ENCODE measurements at regions not wholly inside any gene's neighbourhood (a gene's known extent, or its start where the extent isn't known, plus 50 kb on each side); places are given as distances from the start of the nearest gene placed in this dataset.
"Not testable (repeated sequence)": the region's sequence is repeated elsewhere in the genome, so short reads cannot be mapped to it uniquely, and the experiment has no call there.

GRCh38 chr12:94832780-94833681 is 170.5 kb downstream of the NDUFA12 start:
- Histone ChIP-seq H3K36me3 (ENCODE audit: control insufficient read depth in 4 of 4, insufficient read depth in 4 of 4, low read length in 3 of 4) (no peaks in the 10 kb centered on the region), H3K27ac (ENCODE audit: insufficient read depth in 1 of 2, low read depth in 1 of 2, low read length in 2 of 2, poor library complexity in 1 of 2, severe bottlenecking in 2 of 2) (no peak overlapping the region), H3K9me3 (ENCODE audit: control extremely low read depth in 1 of 5, control insufficient read depth in 4 of 5, insufficient read depth in 2 of 5, low read depth in 1 of 5, low read length in 4 of 5) (peaks cover 0 to 5% (median 0%) of the 10 kb centered on the region in 5 experiments), H3K4me1 (ENCODE audit: control extremely low read depth in 1 of 4, control insufficient read depth in 4 of 4, insufficient read depth in 4 of 4, low read length in 3 of 4) (no peaks in the 10 kb centered on the region), H3K4me3 (ENCODE audit: control insufficient read depth in 1 of 7, extremely low read depth in 1 of 7, insufficient read depth in 4 of 7, low read depth in 2 of 7, low read length in 6 of 7) (no peak overlapping the region), H3K27me3 (replicated peaks in 2 of 5; ENCODE audit: control insufficient read depth in 4 of 5, insufficient read depth in 5 of 5, low read length in 4 of 5) (no peaks in the 10 kb centered on the region)
- no peak for DNase-seq
- CTCF ChIA-PET: no interaction called here
- WGBS (ENCODE audit: insufficient coverage): 95% methylated on average over 13 of the region's 15 CpGs
- POLR2A ChIA-PET: no interaction called here

DNA sequence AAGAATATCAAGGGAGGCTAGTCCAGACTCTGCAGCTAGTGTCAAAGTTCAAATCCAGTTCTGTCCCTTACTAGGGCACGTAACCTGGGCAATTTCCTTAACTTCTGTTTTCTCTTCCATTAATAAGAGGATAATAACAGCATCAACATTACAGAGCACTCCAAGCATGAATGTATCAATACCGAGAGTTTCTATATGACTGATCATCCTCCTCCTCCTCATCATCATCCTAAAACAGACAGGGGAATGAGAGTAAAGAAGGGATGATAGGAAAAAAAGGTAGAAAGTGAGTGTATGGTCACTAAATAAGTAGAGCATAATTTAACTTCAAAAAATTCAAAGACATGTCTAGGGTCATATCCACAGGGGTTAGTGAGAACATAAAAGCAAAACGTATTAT is 171.4 kb downstream of the NDUFA12 start:
- Histone ChIP-seq H3K9me3 (ENCODE audit: control extremely low read depth in 1 of 5, control insufficient read depth in 4 of 5, insufficient read depth in 2 of 5, low read depth in 1 of 5, low read length in 4 of 5) (peaks cover 0 to 5% (median 0%) of the 10 kb centered on the region in 5 experiments), H3K27me3 (replicated peaks in 2 of 5; ENCODE audit: control insufficient read depth in 4 of 5, insufficient read depth in 5 of 5, low read length in 4 of 5) (no peaks in the 10 kb centered on the region), H3K4me1 (ENCODE audit: control extremely low read depth in 1 of 4, control insufficient read depth in 4 of 4, insufficient read depth in 4 of 4, low read length in 3 of 4) (no peaks in the 10 kb centered on the region), H3K4me3 (ENCODE audit: control insufficient read depth in 1 of 7, extremely low read depth in 1 of 7, insufficient read depth in 4 of 7, low read depth in 2 of 7, low read length in 6 of 7) (no peak overlapping the region), H3K27ac (ENCODE audit: insufficient read depth in 1 of 2, low read depth in 1 of 2, low read length in 2 of 2, poor library complexity in 1 of 2, severe bottlenecking in 2 of 2) (no peak overlapping the region), H3K36me3 (ENCODE audit: control insufficient read depth in 4 of 4, insufficient read depth in 4 of 4, low read length in 3 of 4) (no peaks in the 10 kb centered on the region)
- ChIA-PET CTCF (no interaction called here), POLR2A (interaction anchor here (0.6 kb wide), 1 partner anchor 111 kb away, joined by 4 read pairs; no protein-coding TSS in a partner anchor)
- WGBS (ENCODE audit: insufficient coverage): 80% methylated on average over 1 of the region's 3 CpGs
- no peak for DNase-seq

- CTCF ChIA-PET: no interaction called here
- WGBS (ENCODE audit: insufficient coverage): 86% methylated on average over 7 of the region's 9 CpGs
- no peak overlapping the region for H3K4me3 ChIP-seq (ENCODE audit: control insufficient read depth in 1 of 7, extremely low read depth in 1 of 7, insufficient read depth in 4 of 7, low read depth in 2 of 7, low read length in 6 of 7)
- no peaks in the 10 kb centered on the region for H3K36me3 ChIP-seq (ENCODE audit: control insufficient read depth in 4 of 4, insufficient read depth in 4 of 4, low read length in 3 of 4)
- H3K27me3 ChIP-seq (replicated peaks in 2 of 5; ENCODE audit: control insufficient read depth in 4 of 5, insufficient read depth in 5 of 5, low read length in 4 of 5): no peaks in the 10 kb centered on the region
- no peaks in the 10 kb centered on the region for H3K4me1 ChIP-seq (ENCODE audit: control extremely low read depth in 1 of 4, control insufficient read depth in 4 of 4, insufficient read depth in 4 of 4, low read length in 3 of 4)
- POLR2A ChIA-PET: no interaction called here
- no peak overlapping the region for H3K27ac ChIP-seq (ENCODE audit: insufficient read depth in 1 of 2, low read depth in 1 of 2, low read length in 2 of 2, poor library complexity in 1 of 2, severe bottlenecking in 2 of 2)
- H3K9me3 ChIP-seq (ENCODE audit: control extremely low read depth in 1 of 5, control insufficient read depth in 4 of 5, insufficient read depth in 2 of 5, low read depth in 1 of 5, low read length in 4 of 5): no peaks in the 10 kb centered on the region
- DNase-seq: peak in 1 of 3 donors; percentile 16
Observed at GRCh38 chr12:94831081-94831751, 172.3 kb downstream of the NDUFA12 start.

GRCh38 chr12:94829552-94829951 is 173.9 kb downstream of the NDUFA12 start:
- ChIA-PET POLR2A (no interaction called here), CTCF (no interaction called here)
- Histone ChIP-seq H3K27me3 (replicated peaks in 2 of 5; ENCODE audit: control insufficient read depth in 4 of 5, insufficient read depth in 5 of 5, low read length in 4 of 5) (no peaks in the 10 kb centered on the region), H3K9me3 (ENCODE audit: control extremely low read depth in 1 of 5, control insufficient read depth in 4 of 5, insufficient read depth in 2 of 5, low read depth in 1 of 5, low read length in 4 of 5) (no peaks in the 10 kb centered on the region), H3K4me3 (ENCODE audit: control insufficient read depth in 1 of 7, extremely low read depth in 1 of 7, insufficient read depth in 4 of 7, low read depth in 2 of 7, low read length in 6 of 7) (no peak overlapping the region), H3K36me3 (ENCODE audit: control insufficient read depth in 4 of 4, insufficient read depth in 4 of 4, low read length in 3 of 4) (no peaks in the 10 kb centered on the region), H3K27ac (ENCODE audit: insufficient read depth in 1 of 2, low read depth in 1 of 2, low read length in 2 of 2, poor library complexity in 1 of 2, severe bottlenecking in 2 of 2) (no peak overlapping the region), H3K4me1 (ENCODE audit: control extremely low read depth in 1 of 4, control insufficient read depth in 4 of 4, insufficient read depth in 4 of 4, low read length in 3 of 4) (no peaks in the 10 kb centered on the region)
- WGBS (ENCODE audit: insufficient coverage): no CpG with 5 or more reads among the region's 1 CpG
- no peak for DNase-seq

DNA sequence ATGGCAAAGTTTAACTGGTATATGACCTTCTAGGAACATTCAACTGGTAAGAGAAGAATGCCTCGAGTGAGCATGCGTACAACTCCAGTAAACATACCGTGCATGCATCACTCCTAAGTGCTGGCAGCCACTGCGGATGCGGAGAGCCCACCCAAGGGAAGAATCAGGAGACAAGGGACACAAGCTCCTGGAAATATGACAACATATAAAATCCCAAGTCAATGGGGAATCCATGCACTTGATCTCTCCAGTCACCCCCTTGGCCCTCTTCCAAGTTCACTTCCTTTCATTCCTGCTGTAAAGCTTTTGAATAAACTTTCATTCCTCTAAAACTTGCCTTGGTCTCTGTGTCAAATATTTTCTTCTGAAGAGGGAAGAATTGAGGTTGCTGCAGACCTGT is 168.7 kb upstream of the TMCC3 start:
- no peaks in the 10 kb centered on the region for H3K36me3 ChIP-seq (ENCODE audit: control insufficient read depth in 4 of 4, insufficient read depth in 4 of 4, low read length in 3 of 4)
- whole genome bisulfite sequencing (ENCODE audit: insufficient coverage): 100% methylated on average over 2 of the region's 5 CpGs
- H3K4me1 ChIP-seq (ENCODE audit: control extremely low read depth in 1 of 4, control insufficient read depth in 4 of 4, insufficient read depth in 4 of 4, low read length in 3 of 4): no peaks in the 10 kb centered on the region
- H3K9me3 ChIP-seq (ENCODE audit: control extremely low read depth in 1 of 5, control insufficient read depth in 4 of 5, insufficient read depth in 2 of 5, low read depth in 1 of 5, low read length in 4 of 5): peaks cover 0 to 5% (median 0%) of the 10 kb centered on the region in 5 experiments
- H3K27ac ChIP-seq (ENCODE audit: insufficient read depth in 1 of 2, low read depth in 1 of 2, low read length in 2 of 2, poor library complexity in 1 of 2, severe bottlenecking in 2 of 2): no peak overlapping the region
- POLR2A ChIA-PET: no interaction called here
- H3K4me3 ChIP-seq (ENCODE audit: control insufficient read depth in 1 of 7, extremely low read depth in 1 of 7, insufficient read depth in 4 of 7, low read depth in 2 of 7, low read length in 6 of 7): no peak overlapping the region
- CTCF ChIA-PET: interaction anchor here (1.2 to 2.4 kb wide), 2 partner anchors 11 to 162 kb away, joined by 4 to 5 read pairs; no protein-coding TSS in a partner anchor
- H3K27me3 ChIP-seq (replicated peaks in 2 of 5; ENCODE audit: control insufficient read depth in 4 of 5, insufficient read depth in 5 of 5, low read length in 4 of 5): no peaks in the 10 kb centered on the region
- no peak for DNase-seq

GRCh38 chr12:94817695-94818075 is 167.3 kb upstream of the TMCC3 start:
- ChIA-PET CTCF (interaction anchor here (0.5 kb wide), 1 partner anchor 225 kb away, joined by 3 read pairs; no protein-coding TSS in a partner anchor), POLR2A (no interaction called here)
- Histone ChIP-seq H3K4me3 (ENCODE audit: control insufficient read depth in 1 of 7, extremely low read depth in 1 of 7, insufficient read depth in 4 of 7, low read depth in 2 of 7, low read length in 6 of 7) (no peak overlapping the region), H3K27me3 (replicated peaks in 2 of 5; ENCODE audit: control insufficient read depth in 4 of 5, insufficient read depth in 5 of 5, low read length in 4 of 5) (no peaks in the 10 kb centered on the region), H3K4me1 (ENCODE audit: control extremely low read depth in 1 of 4, control insufficient read depth in 4 of 4, insufficient read depth in 4 of 4, low read length in 3 of 4) (no peaks in the 10 kb centered on the region), H3K36me3 (ENCODE audit: control insufficient read depth in 4 of 4, insufficient read depth in 4 of 4, low read length in 3 of 4) (no peaks in the 10 kb centered on the region), H3K27ac (ENCODE audit: insufficient read depth in 1 of 2, low read depth in 1 of 2, low read length in 2 of 2, poor library complexity in 1 of 2, severe bottlenecking in 2 of 2) (no peak overlapping the region), H3K9me3 (ENCODE audit: control extremely low read depth in 1 of 5, control insufficient read depth in 4 of 5, insufficient read depth in 2 of 5, low read depth in 1 of 5, low read length in 4 of 5) (peaks cover 0 to 16% (median 2%) of the 10 kb centered on the region in 5 experiments)
- WGBS (ENCODE audit: insufficient coverage): 100% methylated on average over 1 of the region's 1 CpG
- DNase-seq: no peak

GRCh38 chr12:94817201-94817600 is 166.8 kb upstream of the TMCC3 start:
- H3K4me3 ChIP-seq (ENCODE audit: control insufficient read depth in 1 of 7, extremely low read depth in 1 of 7, insufficient read depth in 4 of 7, low read depth in 2 of 7, low read length in 6 of 7); POLR2A ChIA-PET; H3K36me3 ChIP-seq (ENCODE audit: control insufficient read depth in 4 of 4, insufficient read depth in 4 of 4, low read length in 3 of 4); H3K4me1 ChIP-seq (ENCODE audit: control extremely low read depth in 1 of 4, control insufficient read depth in 4 of 4, insufficient read depth in 4 of 4, low read length in 3 of 4); H3K27me3 ChIP-seq (replicated peaks in 2 of 5; ENCODE audit: control insufficient read depth in 4 of 5, insufficient read depth in 5 of 5, low read length in 4 of 5); CTCF ChIA-PET; DNase-seq; H3K27ac ChIP-seq (ENCODE audit: insufficient read depth in 1 of 2, low read depth in 1 of 2, low read length in 2 of 2, poor library complexity in 1 of 2, severe bottlenecking in 2 of 2): not testable (repeated sequence)
- WGBS (ENCODE audit: insufficient coverage): 97% methylated on average over 10 of the region's 15 CpGs
- H3K9me3 ChIP-seq (ENCODE audit: control extremely low read depth in 1 of 5, control insufficient read depth in 4 of 5, insufficient read depth in 2 of 5, low read depth in 1 of 5, low read length in 4 of 5): peaks cover 1 to 20% (median 5%) of the 10 kb centered on the region in 5 experiments
